Choroid plexus epithelial cell (primary cell): ENCODE measurements at regions not wholly inside any gene's neighbourhood (a gene's known extent, or its start where the extent isn't known, plus 50 kb on each side); places are given as distances from the start of the nearest gene placed in this dataset.

ENCODE experiments used
- DNase-seq: peaks from one replicate; pipeline ENCODE4 v3.0.0-alpha.2; 2010; ENCODE audit warnings: low read depth
- H3K4me3 ChIP-seq: 2 replicates; pipeline ENCODE4 v1.5.1; 2011; ENCODE audit warnings: low read depth, mild to moderate bottlenecking, control low read depth, low read length, moderate library complexity
- CTCF ChIP-seq: conservative IDR thresholded peaks from 2 replicates; pipeline ENCODE4 v1.5.1; 2011; ENCODE audit warnings: low read depth, mild to moderate bottlenecking, control low read depth, inconsistent platforms, low read length, moderate library complexity

GRCh38 chr10:130740915-130741750, 570.4 kb downstream of the TCERG1L start:
- H3K4me3 ChIP-seq: no peak overlapping the region
- DNase-seq: no peak
- no peak for TF ChIP-seq CTCF

- TF ChIP-seq CTCF: no peak
- no peak for DNase-seq
Observed at GRCh38 chr10:130741901-130742855, 569.3 kb downstream of the TCERG1L start.

GRCh38 chr10:130742941-130743675, 568.4 kb downstream of the TCERG1L start:
- no peak for DNase-seq
- H3K4me3 ChIP-seq: no peak overlapping the region
- TF ChIP-seq CTCF: no peak

More at GRCh38 chr10:130741901-130742855, 569.3 kb downstream of the TCERG1L start:
- no peak overlapping the region for H3K4me3 ChIP-seq

GRCh38 chr10:130743751-130744271, 567.7 kb downstream of the TCERG1L start:
- H3K4me3 ChIP-seq: no peak overlapping the region
- no peak for DNase-seq
- TF ChIP-seq CTCF: no peak

GRCh38 chr10:130744631-130745030, 566.9 kb downstream of the TCERG1L start:
- no peak overlapping the region for H3K4me3 ChIP-seq
- no peak for DNase-seq
- TF ChIP-seq CTCF: no peak

GRCh38 chr10:130745251-130745650, 566.3 kb downstream of the TCERG1L start:
- TF ChIP-seq CTCF: no peak
- no peak for DNase-seq
- no peak overlapping the region for H3K4me3 ChIP-seq
